Sigmoid colon (tissue), 6 donors: ENCODE measurements at regions not wholly inside any gene's neighbourhood (a gene's known extent, or its start where the extent isn't known, plus 50 kb on each side); places are given as distances from the start of the nearest gene placed in this dataset.
"Not testable (repeated sequence)": the region's sequence is repeated elsewhere in the genome, so short reads cannot be mapped to it uniquely, and the experiment has no call there.

Experiments
- DNase-seq: peaks from one replicate; pipeline ENCODE4 v3.0.0-alpha.2; 2019
- H3K27ac ChIP-seq, 4 donors: fragments of 200-600 bp; sonication (generic); one replicate each; pipeline ENCODE4 v1.5.1; 2016 to 2019; ENCODE audit warnings: mild to moderate bottlenecking in 1 of 4
- H3K27me3 ChIP-seq, 3 donors: fragments of 200-600 bp; sonication (generic); one replicate each; pipeline ENCODE4 v1.5.1; 2019; ENCODE audit warnings: mild to moderate bottlenecking in 1 of 3
- H3K36me3 ChIP-seq, 4 donors: fragments of 200-600 bp; sonication (generic); one replicate each; pipeline ENCODE4 v1.5.1; 2016 to 2019
- H3K4me1 ChIP-seq, 4 donors: fragments of 200-600 bp; sonication (generic); one replicate each; pipeline ENCODE4 v1.5.1; 2017 to 2019
- H3K4me3 ChIP-seq, 4 donors: fragments of 200-600 bp; sonication (generic); one replicate each; pipeline ENCODE4 v1.5.1; 2017 to 2019; ENCODE audit warnings: mild to moderate bottlenecking in 2 of 4, moderate library complexity in 1 of 4
- H3K9me3 ChIP-seq, 4 donors: fragments of 200-600 bp in 3 of 4; sonication (generic) in 3 of 4; one replicate each; pipeline versions ENCODE4 v1.5.1 to v1.6.1; 2013 to 2019
- EP300 ChIP-seq, 4 donors: sonication (generic); formaldehyde crosslinking; IDR thresholded peaks; one replicate each; pipeline ENCODE4 v1.6.1; 2017; ENCODE audit warnings: antibody characterized with exemption in 4 of 4
- POLR2A ChIP-seq, 2 donors: fragments of 450-650 bp; IDR thresholded peaks; one replicate each; pipeline ENCODE4 v1.6.1; 2016; ENCODE audit warnings: antibody characterized with exemption in 2 of 2, mild to moderate bottlenecking in 2 of 2, moderate library complexity in 2 of 2
- POLR2AphosphoS5 ChIP-seq, 4 donors: sonication (generic); formaldehyde crosslinking; IDR thresholded peaks; one replicate each; pipeline ENCODE4 v1.6.1; 2017; ENCODE audit warnings: antibody characterized with exemption in 4 of 4
- WGBS, 2 donors: extraction: QIAGEN DNeasy Blood & Tissue Kit; methylation state at CpG; one replicate each; pipeline ENCODE4 v1.1.7; 2013; 5-methylcytosine and 5-hydroxymethylcytosine counted together
- intact Hi-C: fragments of 100-400 bp; cut with DNase I; formaldehyde crosslinking; loops from one replicate; pipeline ENCODE4 v1.15.1; 2023
- TF ChIP-seq, protein P1 (sequence below), 4 experiments: fragments of 450-650 bp in 3 of 4; fragments of 200-600 bp in 1 of 4; IDR thresholded peaks; one replicate each; pipeline ENCODE4 v1.5.1; 2016 to 2019; ENCODE audit warnings: antibody characterized with exemption in 4 of 4, mild to moderate bottlenecking in 3 of 4, moderate library complexity in 2 of 4
- donor health status: healthy with polysubstance abuse.
- donor health status: healthy.

DNA sequence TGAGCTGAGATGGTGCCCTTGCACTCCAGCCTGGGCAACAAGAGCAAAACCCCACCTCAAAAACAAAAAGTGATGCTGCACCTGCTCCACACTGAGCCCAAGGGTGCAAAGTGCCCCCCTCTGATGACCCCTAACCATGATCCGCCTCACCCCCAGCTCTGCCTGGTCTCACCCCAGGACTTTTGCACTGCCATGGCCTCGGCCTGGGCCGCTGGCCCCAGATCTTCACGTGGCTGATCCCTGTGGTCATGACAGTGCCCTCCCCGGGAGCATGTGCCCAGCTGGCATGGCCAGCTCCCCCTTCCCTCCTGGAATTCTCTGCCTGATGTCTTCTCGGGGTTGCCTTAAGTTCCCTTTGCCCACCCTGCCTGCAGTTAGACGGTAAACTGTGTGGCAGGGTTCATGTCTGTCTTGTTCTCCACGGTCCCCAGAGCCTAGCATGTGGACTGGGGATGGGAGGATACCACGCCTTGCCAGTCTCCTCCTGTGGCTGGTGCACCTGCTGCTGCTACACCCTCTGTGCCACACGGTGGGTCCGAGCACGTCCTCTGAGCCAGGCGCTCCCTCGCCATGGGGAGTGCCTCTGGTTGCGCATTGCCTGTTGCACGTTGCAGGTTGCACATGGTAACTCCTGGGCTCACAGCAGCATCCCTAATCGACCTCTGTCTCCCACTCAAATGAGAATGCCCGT lies 77.4 kb upstream of the PPP1R26 start:
- no peak for DNase-seq
- no peak overlapping the region for H3K4me3 ChIP-seq
- H3K4me1 ChIP-seq = no peaks in the 10 kb centered on the region
- no peaks in the 10 kb centered on the region for H3K36me3 ChIP-seq
- TF ChIP-seq, protein P1, sequence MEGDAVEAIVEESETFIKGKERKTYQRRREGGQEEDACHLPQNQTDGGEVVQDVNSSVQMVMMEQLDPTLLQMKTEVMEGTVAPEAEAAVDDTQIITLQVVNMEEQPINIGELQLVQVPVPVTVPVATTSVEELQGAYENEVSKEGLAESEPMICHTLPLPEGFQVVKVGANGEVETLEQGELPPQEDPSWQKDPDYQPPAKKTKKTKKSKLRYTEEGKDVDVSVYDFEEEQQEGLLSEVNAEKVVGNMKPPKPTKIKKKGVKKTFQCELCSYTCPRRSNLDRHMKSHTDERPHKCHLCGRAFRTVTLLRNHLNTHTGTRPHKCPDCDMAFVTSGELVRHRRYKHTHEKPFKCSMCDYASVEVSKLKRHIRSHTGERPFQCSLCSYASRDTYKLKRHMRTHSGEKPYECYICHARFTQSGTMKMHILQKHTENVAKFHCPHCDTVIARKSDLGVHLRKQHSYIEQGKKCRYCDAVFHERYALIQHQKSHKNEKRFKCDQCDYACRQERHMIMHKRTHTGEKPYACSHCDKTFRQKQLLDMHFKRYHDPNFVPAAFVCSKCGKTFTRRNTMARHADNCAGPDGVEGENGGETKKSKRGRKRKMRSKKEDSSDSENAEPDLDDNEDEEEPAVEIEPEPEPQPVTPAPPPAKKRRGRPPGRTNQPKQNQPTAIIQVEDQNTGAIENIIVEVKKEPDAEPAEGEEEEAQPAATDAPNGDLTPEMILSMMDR (IDR thresholded peaks at IDR 0.05) = no peak
- TF ChIP-seq POLR2AphosphoS5 (IDR thresholded peaks at IDR 0.05) = no peak
- TF ChIP-seq EP300 (IDR thresholded peaks at IDR 0.05) = no peak
- no peak for TF ChIP-seq POLR2A (IDR thresholded peaks at IDR 0.05)
- peaks cover 0 to 24% (median 0%) of the 10 kb centered on the region in 3 donors for H3K27me3 ChIP-seq
- WGBS, 2 donors = 66 to 78% methylated on average over 18 of the region's 18 CpGs
- intact Hi-C loops = no loop called here
- no peak overlapping the region for H3K27ac ChIP-seq
- H3K9me3 ChIP-seq = no peaks in the 10 kb centered on the region

DNA sequence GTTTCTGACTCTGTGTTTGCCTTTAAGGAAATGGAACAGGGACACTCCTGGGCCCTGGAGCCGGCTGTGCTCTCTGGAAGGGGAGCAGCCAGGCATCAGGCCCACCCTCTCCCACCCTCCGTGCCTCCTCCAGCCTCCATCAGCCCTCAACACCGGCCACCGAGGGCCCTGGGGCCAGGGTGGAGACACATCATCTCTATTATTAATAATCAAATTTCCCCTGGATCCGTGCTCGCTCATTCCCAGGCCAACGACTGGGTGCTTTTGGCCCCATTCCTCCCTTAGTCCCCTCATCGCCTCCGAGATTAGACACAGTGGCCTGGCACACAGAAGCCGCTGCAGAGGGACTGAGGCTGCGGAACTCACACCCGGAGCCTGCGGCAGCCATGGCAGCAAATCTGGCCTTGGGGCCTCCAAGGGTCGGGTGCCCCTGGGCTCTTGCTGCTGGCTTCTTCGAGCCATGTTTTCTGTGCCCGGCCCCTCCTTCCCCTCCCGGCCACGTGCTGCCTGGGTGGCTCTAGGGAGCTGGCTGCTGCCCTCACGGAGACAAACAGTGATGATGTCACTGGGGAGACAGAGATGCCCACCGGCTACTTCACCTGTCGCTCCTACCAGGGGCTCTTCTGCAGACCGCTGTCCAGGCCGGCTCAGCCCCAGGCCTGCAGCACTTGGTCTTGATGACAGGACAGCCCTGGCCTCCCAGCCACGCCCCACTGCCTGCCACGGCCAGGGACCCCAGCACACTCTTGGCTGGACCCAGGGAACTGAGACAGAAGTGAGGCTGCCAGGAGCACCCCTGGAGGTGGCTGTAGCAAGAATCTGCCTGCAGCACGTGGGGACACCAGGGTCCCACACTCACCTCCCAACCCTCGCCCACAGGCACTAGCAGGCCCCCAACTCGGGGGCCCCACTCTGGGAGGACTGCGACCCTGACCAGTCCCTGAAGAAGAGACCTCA lies 76.6 kb upstream of the PPP1R26 start:
- H3K27ac ChIP-seq = no peak overlapping the region
- WGBS, 2 donors = 76 to 80% methylated on average over 29 of the region's 29 CpGs

DNA sequence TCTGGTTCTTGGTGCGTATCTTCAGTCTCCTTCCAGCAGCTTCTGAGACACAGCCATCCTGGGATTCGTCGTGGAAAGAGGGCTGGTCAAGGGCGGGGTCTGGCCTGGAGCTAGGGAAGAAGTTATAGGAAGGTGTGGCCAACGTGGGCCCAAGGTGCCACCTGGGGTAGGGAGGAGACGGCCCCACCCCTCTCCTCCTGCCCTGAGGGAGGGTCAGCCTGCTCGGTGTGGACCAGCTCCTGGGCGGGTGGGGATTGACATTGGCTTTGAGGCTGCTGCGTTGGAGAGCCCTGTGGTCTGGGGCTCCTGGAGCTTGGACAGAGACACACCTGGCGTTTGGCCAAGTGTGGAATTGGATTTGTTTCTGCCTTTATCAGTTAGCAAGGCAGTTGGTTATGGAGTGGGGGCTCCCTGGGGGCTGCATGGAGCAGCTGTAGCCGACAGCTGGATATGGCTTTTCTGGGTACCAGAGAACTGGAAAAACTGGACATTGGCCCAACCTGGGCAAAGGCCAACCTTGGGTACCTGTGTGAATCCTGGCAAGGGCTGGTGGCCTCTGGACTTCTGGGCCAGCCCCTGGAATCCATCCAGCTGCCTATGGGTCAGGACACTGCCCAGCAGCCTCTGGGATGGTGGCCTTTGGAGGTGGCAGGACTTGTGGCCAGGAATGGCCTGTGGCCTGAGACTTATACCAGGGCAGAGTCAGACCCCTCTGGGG lies 75.7 kb upstream of the PPP1R26 start:
- intact Hi-C loops = no loop called here
- no peaks in the 10 kb centered on the region for H3K36me3 ChIP-seq
- TF ChIP-seq POLR2A (IDR thresholded peaks at IDR 0.05) (no peak), POLR2AphosphoS5 (IDR thresholded peaks at IDR 0.05) (no peak), EP300 (IDR thresholded peaks at IDR 0.05) (no peak)
- TF ChIP-seq, protein P1 (IDR thresholded peaks at IDR 0.05) = no peak
- H3K4me1 ChIP-seq = no peaks in the 10 kb centered on the region
- no peak overlapping the region for H3K27ac ChIP-seq
- WGBS, 2 donors = 23 to 57% methylated on average over 11 of the region's 11 CpGs
- no peak for DNase-seq
- peaks cover 0 to 30% (median 0%) of the 10 kb centered on the region in 3 donors for H3K27me3 ChIP-seq
- no peak overlapping the region for H3K4me3 ChIP-seq
- no peaks in the 10 kb centered on the region for H3K9me3 ChIP-seq

More for the DNA sequence above, 76.6 kb upstream of the PPP1R26 start:
- Histone ChIP-seq H3K36me3 (no peaks in the 10 kb centered on the region), H3K4me3 (no peak overlapping the region), H3K9me3 (no peaks in the 10 kb centered on the region), H3K4me1 (no peaks in the 10 kb centered on the region), H3K27me3 (peaks cover 0 to 33% (median 0%) of the 10 kb centered on the region in 3 donors)
- no peak for DNase-seq
- no peak for TF ChIP-seq POLR2A (IDR thresholded peaks at IDR 0.05)
- TF ChIP-seq POLR2AphosphoS5 (IDR thresholded peaks at IDR 0.05) = no peak
- no peak for TF ChIP-seq EP300 (IDR thresholded peaks at IDR 0.05)
- TF ChIP-seq, protein P1 (IDR thresholded peaks at IDR 0.05) = no peak
- intact Hi-C loops = no loop called here

DNA sequence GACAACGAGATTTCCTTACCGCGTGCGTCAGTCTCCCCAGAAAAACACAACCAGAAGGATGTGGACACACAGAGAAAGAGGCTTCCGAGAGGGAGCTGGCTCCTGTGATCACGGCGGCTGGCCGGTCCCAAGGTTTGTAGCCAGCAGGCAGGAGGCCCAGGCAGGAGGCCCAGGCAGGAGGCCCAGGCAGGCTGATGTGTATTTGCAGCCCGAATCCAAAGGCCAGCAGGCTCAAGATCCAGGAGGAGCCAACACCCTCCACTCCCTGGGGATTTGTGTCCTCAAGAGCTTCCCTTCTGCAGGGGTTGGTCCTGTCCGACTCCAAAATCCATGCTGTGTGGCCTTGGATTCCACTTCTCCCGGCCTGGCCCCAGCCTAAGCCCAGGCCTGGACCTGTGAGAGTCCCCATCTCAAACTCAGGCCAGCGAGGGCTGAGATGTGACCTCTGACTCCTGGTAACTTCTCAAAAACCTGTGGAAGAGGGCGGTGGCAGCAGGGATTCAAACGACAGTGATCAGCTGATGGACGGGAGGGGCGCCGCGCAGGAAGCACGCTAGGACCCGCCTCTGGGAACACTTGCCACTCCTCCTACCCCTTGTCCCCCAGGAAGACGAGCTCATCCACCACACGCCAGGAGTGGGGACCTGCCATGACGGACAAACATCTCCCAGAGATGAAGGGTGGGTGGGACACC lies 75.0 kb upstream of the PPP1R26 start:
- peaks cover 0 to 30% (median 0%) of the 10 kb centered on the region in 3 donors for H3K27me3 ChIP-seq
- TF ChIP-seq POLR2A (IDR thresholded peaks at IDR 0.05) (no peak), EP300 (IDR thresholded peaks at IDR 0.05) (no peak), POLR2AphosphoS5 (IDR thresholded peaks at IDR 0.05) (no peak)
- TF ChIP-seq, protein P1 (IDR thresholded peaks at IDR 0.05) = no peak
- no peak overlapping the region for H3K27ac ChIP-seq
- H3K4me1 ChIP-seq = no peaks in the 10 kb centered on the region
- WGBS, 2 donors = 81 to 85% methylated on average over 23 of the region's 23 CpGs
- intact Hi-C loops = no loop called here
- H3K4me3 ChIP-seq = no peak overlapping the region
- DNase-seq = no peak
- H3K9me3 ChIP-seq = no peaks in the 10 kb centered on the region
- H3K36me3 ChIP-seq = no peaks in the 10 kb centered on the region

DNA sequence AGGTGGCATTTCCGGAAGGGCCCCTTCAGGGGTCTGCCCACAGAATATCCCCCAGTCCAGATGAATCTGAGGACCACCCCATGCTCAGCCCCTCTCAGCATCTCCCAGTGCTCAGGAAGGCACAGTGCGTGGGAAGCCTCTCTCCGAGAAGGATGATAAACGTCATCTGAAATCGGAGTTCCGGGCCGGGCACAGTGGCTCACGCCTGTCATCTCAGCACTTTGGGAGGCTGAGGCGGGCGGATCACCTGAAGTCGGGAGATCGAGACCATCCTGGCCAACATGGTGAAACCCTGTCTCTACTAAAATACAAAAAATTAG lies 74.5 kb upstream of the PPP1R26 start:
- intact Hi-C loops = not testable (repeated sequence)

More for the DNA sequence above, 74.5 kb upstream of the PPP1R26 start:
- DNase-seq = peak; percentile 52
- not testable (repeated sequence) for H3K36me3 ChIP-seq, H3K9me3 ChIP-seq, H3K4me3 ChIP-seq, H3K4me1 ChIP-seq, H3K27ac ChIP-seq
- H3K27me3 ChIP-seq = peaks cover 0 to 34% (median 0%) of the 10 kb centered on the region in 3 donors
- 93 to 96% methylated on average over 12 of the region's 12 CpGs for WGBS, 2 donors
